HT-29 (cell line): ENCODE measurements at regions not wholly inside any gene's neighbourhood (a gene's known extent, or its start where the extent isn't known, plus 50 kb on each side); places are given as distances from the start of the nearest gene placed in this dataset.
"Not testable (repeated sequence)": the region's sequence is repeated elsewhere in the genome, so short reads cannot be mapped to it uniquely, and the experiment has no call there.

Experiments used
- DNase-seq: peaks from one replicate; pipeline ENCODE4 v3.0.0-alpha.2; 2015; ENCODE audit warnings: low spot score

DNA sequence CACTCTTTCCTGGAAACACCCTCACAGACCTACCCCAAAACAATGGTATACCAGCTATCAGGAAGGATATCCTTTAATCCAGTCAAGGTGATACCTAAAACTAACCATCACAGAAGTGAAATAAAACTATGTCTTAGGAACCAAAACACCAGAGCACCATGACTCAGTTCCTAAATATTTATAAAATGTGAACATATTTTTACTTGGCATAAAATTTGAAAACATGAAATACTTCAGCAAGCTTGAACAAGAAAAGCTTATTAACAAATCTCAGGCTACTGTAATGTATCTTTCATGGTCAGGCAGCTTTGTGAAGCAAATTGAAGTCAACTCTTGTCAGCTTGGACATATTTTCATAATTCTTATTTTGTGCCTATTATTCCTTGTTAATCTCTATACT, 440.8 kb upstream of the CDH20 start:
- no peak for DNase-seq

DNA sequence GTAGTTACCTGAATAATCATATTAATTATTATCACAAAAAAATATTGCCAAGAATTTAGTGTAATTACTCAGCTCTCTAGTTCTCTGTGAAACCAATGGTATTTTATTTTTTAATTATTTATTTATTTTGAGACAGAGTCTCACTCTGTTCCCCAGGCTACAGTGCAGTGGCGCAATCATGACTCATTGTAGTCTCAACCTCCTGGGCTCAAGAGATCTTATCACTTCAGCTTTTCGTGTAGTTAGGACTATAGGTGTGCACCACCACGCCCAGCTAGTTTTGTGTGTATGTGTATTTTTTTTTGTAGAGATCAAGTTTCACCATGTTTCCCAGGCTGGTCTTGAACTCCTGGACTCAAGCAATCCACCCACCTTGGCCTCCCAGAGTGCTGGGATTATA, 440.4 kb upstream of the CDH20 start:
- DNase-seq: peak; percentile 2

DNA sequence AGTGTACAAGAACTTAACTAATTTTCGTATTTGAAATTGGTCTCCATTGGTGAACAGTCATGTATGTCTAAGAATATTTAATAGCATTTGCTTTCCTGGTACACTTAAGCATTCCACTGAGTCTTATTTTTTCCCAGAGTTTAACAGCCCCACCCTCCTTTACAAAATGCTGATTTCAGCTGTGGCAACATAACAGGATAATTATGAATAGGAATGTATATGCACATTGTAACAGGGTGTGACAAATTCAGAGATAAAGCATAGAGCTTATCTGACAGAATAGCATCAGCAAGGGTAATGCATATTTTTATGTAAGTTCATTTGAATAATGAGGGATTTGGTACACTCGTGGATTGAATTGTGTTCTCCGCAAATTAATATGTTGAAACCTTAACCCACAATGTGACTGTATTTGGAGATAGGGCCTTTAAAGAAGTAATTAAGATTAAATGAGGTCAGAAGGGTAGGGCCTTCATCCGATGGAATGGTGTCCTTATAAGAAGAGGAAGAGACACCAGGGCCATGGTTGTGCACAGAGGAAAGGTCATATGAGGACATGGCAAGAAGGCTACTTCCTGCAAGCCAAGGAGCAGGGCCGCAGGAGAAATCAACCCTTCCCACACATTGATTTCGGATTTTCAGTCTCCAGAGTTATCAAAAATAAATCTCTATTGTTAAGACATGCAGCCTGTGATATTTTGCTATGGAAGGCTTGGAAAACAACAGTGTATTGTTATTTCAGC, 439.7 kb upstream of the CDH20 start:
- DNase-seq: no peak

DNA sequence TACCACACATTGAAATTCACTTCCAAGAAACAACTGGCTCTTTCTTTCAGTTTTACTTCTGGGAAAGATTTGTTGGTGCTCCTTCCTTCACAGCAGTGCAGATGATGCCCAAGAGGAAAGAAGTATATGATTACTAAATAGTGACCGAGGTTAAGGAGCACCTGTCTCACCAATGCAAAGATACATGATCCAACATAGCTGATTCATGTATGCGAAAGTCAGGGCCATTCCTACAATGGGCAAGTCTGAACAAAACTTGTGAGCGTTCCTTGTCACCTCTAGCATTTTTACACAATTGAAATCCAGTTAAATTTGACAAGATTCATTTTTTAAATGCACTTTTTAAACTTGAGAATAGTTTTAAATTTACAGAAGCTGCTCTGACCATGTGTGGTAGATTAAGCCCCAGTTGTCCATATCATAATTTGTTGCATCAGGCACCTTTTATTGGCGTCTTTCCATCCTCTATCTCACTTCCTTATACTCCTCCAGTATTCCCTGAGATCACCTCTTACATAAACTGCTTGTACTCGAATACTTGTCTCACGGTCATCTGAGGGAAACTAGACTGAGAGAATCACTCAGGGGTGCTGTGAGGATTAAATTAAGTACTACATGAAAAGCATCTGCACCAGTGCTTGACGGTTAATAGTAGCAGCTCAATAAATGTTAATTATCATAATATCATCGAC, 438.8 kb upstream of the CDH20 start:
- DNase-seq: no peak

DNA sequence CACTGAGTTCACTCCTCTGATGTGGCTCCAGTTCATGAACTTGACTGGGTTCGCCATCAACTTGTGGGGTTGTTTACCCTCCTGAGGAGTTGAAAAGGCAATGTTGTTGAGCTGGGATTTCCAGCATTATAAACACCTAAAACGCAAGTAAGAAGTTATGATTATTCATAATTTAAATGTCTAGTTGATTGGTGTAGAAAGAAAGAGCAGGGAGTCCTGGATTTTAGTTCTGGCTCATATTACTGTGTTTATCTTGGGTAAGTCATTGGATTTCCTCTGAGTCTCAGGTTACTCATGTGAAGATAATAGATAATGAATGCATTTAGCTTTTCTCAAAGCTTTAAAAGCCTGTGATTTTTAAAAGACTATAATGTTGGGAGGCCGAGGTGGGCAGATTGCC, 438.0 kb upstream of the CDH20 start:
- no peak for DNase-seq

DNA sequence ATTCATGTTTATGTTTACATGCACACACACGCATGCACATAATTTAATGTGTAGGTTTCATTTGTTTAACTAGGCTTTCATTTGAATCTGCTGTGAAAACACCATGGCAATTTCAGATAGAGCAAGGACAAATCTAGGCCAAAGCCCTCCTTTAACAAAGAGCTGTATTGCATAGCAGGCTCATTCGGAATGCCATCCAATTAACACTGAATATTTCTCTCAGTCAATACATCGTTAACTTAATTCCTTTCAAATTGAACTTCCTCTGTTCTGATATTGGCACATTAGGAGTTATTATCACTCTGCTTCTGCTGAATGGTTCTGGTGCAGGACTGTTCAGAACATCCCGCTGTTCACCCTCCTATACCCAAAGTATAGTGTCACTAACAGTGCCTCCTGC, 435.1 kb upstream of the CDH20 start:
- no peak for DNase-seq

DNA sequence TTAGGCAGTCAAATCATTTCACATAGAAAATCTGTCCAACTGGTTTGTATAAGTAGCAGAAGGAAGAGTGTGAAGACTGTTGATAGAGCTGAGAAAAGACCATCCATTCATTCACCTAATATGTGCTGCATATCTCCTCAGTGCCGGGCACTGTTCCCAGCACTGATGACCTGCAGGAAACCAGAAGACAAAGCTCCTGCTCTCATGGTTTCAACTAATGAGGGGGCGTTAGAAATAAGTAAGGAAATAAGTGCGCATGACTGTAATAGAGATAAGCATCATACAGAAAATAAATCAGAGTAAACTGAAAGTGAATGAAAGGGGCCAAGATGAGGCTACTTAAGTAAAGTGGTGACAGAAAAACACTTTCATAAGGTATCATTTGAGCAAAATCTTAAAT, 427.5 kb upstream of the CDH20 start:
- no peak for DNase-seq

DNA sequence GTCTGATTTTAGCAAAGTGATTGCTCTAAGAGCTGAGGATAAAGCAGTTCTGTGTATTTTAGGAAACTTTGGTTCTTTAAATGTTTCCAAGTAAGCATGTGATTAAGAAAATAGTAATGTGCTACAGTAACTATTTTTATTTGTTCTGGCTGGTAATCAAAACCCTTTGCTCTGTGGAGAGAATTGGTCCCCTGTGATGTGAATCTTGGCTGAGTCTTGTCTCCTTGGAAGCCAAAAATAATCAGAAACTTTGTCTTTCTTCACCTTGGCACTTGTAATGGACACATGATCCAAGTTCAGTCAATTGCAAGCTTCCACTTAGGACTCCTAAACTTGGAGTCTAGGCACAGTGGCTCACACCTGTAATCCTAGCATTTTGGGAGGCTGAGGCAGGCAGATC, 422.7 kb upstream of the CDH20 start:
- DNase-seq: no peak

DNA sequence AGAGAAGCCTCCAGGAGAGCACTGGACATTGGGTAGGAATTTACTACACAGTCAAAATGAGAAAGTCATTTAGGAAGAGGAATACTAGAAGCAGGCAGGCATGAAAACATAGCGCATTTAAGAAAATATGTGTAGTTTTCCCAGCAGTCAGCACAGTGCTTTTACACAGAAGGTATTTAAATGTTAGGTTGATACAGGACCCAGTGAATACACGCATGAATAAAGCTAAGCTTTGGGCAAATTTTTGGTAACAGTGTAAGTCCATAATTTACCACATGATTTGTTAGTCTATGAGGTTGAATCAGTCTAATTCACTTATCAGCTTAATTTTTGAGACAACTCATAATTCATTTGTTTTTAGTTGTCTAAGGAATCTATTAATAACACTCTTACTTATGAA, 421.7 kb upstream of the CDH20 start:
- DNase-seq: no peak

DNA sequence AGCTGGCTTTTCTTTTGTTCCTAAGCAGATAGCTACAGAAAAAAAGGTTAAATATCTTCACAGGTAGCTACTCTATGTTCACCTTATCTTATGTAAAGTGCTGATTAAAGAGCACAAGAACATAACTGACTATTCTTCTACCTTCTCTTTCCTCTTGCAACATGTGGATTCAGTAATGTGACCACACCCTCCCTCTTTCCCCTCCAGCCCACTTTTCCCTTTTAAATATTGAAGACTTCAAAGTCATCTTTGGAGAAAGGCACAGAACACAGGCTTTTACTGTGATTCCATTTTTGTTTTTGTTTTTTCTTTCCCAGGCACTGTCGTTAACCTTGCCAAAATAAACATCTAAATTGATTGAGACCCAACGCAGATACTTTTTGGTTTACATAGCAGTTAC, 418.1 kb upstream of the CDH20 start:
- DNase-seq: no peak

DNA sequence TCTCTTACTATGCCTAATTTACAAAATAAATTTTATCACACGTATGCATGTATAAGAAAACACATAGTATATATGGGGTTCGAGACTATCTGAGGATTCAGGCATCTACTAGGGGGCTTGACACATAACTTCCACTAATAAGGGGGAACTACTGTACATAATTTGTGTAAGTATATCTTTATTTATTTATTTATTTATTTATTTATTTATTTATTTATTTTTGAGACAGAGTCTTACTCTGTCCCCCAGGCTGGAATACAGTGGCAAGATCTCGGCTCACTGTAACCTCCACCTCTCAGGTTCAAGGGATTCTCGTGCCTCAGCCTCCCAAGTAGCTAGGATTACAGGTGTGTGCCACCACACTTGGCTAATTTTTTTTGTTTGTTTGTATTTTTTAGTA, 414.4 kb upstream of the CDH20 start:
- DNase-seq: not testable (repeated sequence)

DNA sequence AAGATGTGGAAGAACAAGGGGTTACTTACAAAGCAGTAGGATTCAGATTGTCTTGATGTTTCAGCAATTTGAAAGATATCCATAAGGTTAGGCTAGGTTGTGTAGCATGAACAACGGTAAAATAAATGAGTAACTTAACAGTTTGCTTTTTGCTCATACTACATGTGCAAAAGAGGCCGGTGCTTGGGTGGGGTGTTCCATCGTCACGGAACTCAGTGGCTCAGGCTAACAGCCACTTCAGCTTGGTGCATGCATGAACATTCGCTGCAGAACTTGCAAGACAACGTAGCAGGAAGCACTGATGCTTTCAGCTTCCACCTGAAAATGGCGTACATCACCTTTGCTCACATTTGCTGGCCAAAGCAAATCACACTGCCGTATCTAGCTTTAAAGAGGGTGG, 407.3 kb upstream of the CDH20 start:
- DNase-seq: no peak

DNA sequence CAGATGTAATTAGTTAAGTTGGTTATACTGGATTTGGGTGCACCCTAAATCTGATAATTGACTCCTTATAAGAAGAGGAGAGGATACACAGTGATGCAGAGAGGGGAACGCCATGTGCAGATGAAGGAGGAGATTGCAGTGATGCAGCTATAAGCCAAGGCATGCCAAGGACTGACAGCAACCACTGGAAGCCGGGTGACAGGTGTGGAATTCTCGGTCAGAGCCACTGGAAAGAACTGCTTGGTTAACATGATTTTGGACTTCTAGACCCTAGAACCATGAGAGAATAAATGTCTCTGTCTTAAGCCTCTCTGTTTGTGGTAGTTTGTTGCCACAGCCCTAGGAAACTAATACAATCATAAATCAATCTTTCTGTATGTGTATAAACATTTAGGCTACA, 403.3 kb upstream of the CDH20 start:
- no peak for DNase-seq

DNA sequence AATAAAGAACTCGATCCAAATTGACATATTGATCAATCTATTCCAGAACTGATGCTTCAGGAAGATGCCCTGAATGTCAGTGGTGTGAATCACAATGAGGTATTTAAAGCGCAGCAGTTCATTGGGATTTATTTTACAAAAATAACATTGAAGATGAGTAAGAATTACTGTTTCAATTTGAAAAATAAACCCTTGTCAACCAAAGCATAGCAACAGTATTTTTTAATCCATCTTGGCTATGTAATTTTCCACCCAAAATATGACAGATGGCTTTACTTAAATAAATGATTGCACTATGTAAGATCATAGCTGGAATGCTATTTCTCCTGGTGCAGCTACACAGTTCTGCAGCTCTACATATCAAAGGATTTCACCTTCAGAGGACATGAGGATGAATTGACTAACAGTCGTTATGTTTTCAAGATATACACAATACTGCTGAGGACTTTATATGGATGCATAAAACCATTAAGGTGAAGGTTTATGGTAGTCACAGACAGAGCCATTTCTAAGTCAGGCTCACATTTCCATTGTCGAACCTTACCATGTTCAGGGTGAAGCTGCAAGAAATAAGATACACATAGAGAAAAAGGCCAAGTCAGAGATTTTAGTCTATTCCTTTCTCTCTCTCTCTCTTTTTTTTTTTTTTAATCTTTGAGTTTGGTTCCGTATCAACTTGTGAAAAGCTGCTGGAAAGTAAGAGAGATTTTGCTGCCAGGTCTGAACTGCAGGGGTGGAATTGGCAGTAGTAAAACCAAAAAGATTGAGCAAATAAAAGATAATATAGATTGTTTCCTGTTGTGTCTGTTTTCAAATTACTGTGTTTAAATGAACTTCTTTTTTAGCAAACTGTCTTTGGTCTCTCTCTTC, 398.0 kb upstream of the CDH20 start:
- no peak for DNase-seq

DNA sequence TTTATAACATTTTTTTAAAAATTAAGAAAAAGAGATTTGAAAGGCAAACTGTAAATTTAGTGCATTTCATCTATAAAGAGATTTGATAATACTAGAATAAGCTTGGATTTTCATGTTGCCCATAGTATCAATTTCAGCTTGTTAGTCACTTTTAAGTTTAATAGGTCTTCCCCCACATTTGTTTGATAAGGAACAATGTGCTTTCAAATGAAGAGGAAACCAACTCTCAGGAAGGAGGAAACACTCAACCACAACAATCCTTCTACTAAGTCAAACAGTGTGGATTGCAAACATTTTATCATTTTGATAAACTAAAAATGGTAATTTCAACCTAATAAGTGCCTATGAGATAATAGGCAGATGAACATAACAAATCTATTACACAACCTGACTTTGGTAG, 397.1 kb upstream of the CDH20 start:
- DNase-seq: no peak

DNA sequence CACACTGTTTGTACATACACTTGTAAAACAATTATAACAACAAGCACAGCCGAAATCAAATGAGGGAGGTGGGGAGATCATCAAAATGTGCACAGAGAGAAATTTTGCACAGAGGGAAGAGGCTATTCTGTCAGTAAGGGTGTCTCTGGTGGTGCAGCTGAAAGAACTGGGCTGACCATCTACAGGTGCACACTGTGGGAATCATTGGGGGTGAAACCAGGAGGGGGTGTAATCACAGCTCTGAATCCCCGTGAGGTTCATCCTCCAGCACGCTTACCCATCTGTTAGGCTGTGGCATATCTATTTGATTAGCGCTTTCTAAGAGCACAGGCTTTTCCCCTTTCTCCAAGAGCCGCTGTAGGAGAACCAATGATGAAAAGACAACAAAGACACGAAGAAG, 389.9 kb upstream of the CDH20 start:
- DNase-seq: no peak

DNA sequence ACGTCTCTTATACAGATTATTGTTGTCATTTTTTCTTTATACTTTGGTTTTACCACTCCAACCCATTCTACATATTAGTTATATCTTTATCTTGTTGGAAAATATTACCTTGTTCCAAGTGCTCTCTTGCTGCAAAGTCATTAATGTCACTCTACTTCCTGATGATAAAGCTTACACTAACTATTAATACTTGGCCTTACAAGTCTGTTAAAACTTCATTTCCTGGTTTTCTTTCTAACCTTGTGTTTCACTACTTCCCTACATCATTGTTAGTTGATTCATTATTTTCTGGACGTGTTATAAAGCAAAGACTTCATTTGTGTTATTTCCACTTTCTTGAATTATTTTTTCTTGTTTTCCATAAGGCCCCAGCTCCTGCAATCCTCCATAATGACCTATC, 382.6 kb upstream of the CDH20 start:
- no peak for DNase-seq

DNA sequence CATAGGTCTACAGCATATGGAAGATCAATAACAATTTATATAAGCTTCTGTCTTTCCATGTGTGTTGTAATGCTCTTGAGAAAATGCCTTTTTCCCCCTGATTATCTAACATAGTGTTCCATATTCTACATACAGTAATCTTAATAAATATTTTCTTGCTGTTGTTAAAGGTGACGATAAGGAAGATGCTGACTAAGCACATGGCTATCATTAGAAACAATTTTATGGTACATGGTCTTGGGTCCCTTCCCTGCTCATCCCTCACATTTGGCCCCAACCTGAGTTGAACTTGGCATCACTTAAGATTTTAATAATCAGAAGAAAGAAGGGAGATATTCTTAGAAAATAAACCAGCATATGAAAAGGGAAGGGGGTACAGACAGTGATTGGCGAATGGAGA, 382.1 kb upstream of the CDH20 start:
- DNase-seq: no peak

DNA sequence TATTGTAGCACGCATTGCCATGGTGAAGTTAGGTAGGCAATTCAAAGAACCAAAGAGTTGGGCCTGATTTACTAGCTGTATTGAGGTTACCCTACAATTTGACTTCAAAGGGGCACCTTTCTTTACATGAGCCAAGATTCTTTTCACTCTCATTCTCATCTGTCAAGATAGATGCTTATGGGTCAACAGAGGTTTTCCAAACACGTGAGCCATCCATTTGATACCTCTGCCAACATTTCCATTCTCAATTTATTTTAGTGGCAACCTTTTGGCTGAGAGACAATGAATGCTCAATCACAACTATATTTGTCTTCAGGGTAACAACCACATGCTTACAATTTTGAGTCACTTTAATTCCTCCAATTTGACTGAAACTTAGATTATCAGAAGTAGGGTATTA, 370.6 kb upstream of the CDH20 start:
- DNase-seq: no peak

DNA sequence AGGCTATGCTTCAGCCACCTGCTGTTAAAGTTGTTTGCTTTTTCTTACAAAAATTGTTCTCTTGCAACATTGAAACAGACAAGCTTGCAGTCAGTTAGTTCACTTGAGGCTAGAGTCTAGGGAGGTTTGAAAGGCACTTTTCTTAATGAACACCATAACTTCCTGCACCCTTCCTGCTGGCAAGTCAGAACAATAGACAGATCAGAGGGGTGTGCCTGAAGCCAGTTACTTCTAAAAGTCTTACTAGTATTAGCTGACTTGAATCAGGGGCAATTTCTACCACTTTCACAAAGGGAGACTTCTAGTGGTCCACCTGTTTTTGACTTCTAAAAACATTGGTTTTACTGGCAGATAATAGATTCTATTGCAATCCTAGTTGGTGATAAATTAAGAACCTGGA, 367.4 kb upstream of the CDH20 start:
- no peak for DNase-seq

DNA sequence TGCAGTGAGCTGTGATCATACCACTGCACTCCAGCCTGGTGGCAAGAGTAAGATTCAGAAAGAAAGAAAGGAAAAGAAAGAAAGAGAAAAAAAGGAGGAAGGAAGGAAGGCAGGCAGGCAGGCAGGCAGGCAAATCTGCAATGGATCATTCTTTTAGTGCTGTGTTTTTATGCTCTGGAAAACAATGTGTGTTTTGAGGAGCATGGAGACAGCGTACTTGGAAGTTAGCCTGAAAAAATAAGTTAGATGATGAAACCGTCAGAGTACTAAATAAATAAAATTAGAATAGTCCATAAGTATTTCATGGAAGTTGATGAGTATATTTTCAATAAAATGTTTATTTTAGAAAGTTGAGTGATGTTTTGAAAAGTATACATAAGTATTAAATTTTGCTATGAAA, 366.4 kb upstream of the CDH20 start:
- DNase-seq: no peak

DNA sequence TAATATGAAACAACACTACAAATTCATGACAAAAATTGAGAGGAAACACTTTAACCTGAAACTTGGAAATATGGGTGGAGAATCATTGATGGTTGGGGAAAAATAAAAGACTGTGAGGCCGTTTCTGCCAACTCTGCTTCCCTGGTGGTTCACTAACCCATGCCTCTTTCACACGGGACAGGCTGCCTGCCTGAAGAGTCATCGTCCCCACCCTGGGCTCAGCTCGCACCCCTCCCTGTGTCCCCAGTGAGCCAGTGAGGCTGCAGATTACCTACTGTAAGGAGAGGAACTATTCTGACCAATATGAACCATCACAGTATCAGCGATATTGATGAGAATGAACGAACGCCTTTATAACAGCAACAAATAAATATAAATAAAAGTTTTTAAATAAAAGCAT, 357.8 kb upstream of the CDH20 start:
- no peak for DNase-seq

DNA sequence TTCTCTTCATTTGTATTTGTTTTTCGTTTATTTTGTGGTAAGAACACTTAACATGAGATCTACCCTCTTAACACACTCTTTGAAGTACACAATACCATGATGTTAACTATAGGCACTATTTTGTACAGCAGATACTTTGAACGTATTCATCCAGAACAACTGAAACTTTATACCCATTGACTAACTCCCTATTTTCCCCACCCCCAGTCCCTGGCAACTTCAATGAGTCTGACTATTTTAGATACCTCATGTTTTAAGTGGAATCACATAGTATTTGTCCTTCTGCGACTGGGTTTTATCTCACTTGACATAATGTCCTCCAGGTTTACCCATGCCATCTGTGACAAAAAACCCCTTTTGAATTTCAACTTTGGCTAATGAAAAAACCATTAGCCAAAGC, 356.3 kb upstream of the CDH20 start:
- DNase-seq: no peak
